Right lobe of liver (tissue), 6 donors: ENCODE measurements at regions not wholly inside any gene's neighbourhood (a gene's known extent, or its start where the extent isn't known, plus 50 kb on each side); places are given as distances from the start of the nearest gene placed in this dataset.

Experiments
- ATAC-seq, 4 donors: fragments of 200-7000 bp; cut with Tn5 transposase; one replicate each; pipeline ENCODE4 v1.9.1; 2020; ENCODE audit warnings: mild to moderate bottlenecking in 4 of 4, moderate library complexity in 4 of 4
- DNase-seq, 3 donors: peaks; one replicate each; pipeline ENCODE4 v3.0.0-alpha.2; 2020
- H3K27ac ChIP-seq, 3 donors: fragments of 200-600 bp; one replicate each; pipeline ENCODE4 v1.8.0; 2022
- H3K27me3 ChIP-seq, 2 donors: fragments of 200-600 bp; one replicate each; pipeline ENCODE4 v1.8.0; 2022
- H3K36me3 ChIP-seq, 4 donors: fragments of 200-600 bp; sonication (generic) in 1 of 4; one replicate each; pipeline versions ENCODE4 v1.5.1 to v1.8.0; 2017 to 2022; ENCODE audit warnings: control low read depth in 1 of 4
- H3K4me1 ChIP-seq, 4 donors: fragments of 200-600 bp; sonication (generic) in 1 of 4; one replicate each; pipeline versions ENCODE4 v1.5.1 to v1.8.0; 2017 to 2022; ENCODE audit warnings: control low read depth in 1 of 4
- H3K4me3 ChIP-seq, 3 donors: fragments of 200-600 bp; one replicate each; pipeline ENCODE4 v1.8.0; 2022
- H3K9me3 ChIP-seq, 4 donors: fragments of 200-600 bp; sonication (generic) in 1 of 4; one replicate each; pipeline versions ENCODE4 v1.5.1 to v1.8.0; 2017 to 2022; ENCODE audit warnings: control low read depth in 1 of 4
- CTCF ChIP-seq, 4 donors: fragments of 200-600 bp in 3 of 4; fragments of 450-650 bp in 1 of 4; IDR thresholded peaks; one replicate each; pipeline versions ENCODE4 v1.5.1 to v1.8.0; 2016 to 2022; ENCODE audit warnings: antibody characterized with exemption in 4 of 4, mild to moderate bottlenecking in 2 of 4
- POLR2A ChIP-seq: fragments of 450-650 bp; IDR thresholded peaks from one replicate; pipeline ENCODE4 v1.6.1; 2017; ENCODE audit warnings: antibody characterized with exemption, mild to moderate bottlenecking
- WGBS: methylation state at CpG from one replicate; pipeline ENCODE4 v1.1.6; 2018; ENCODE audit warnings: low coverage, low lambda C conversion rate; ENCODE audit not compliant: insufficient coverage; ENCODE audit errors: missing lambda C conversion rate; 5-methylcytosine and 5-hydroxymethylcytosine counted together
- intact Hi-C, 2 donors: fragments of 100-400 bp; cut with DNase I; formaldehyde crosslinking; loops; one replicate each; pipeline versions ENCODE4 v1.11.2 to v1.14.1; 2022
- donor health status: DM: no; HTN: yes; CAD: no.
- donor health status: DM: no; HTN: no; CAD: no.
- donor health status: DM: no; HTN: no; CAD: no.
- donor health status: DM: no; HTN: yes; CAD: no.
- donor health status: DM: no; HTN: yes; CAD: no.

- no peak for DNase-seq
- TF ChIP-seq CTCF (IDR thresholded peaks at IDR 0.05) (no peak), POLR2A (no peak)
Measured at GRCh38 chr1:2894381-2895041, 93.0 kb upstream of the TTC34 start.

GRCh38 chr1:2896824-2897223 is 95.3 kb upstream of the TTC34 start:
- Histone ChIP-seq H3K36me3 (no peaks in the 10 kb centered on the region), H3K4me1 (no peaks in the 10 kb centered on the region), H3K4me3 (no peak overlapping the region), H3K27ac (no peak overlapping the region), H3K9me3 (no peaks in the 10 kb centered on the region), H3K27me3 (no peaks in the 10 kb centered on the region)
- intact Hi-C loops, result no loop called here
- no peak for ATAC-seq
- TF ChIP-seq POLR2A, result no peak
- TF ChIP-seq CTCF (IDR thresholded peaks at IDR 0.05), result no peak
- 63% methylated on average over 7 of the region's 7 CpGs for WGBS
- DNase-seq, result no peak

More at GRCh38 chr1:2894381-2895041, 93.0 kb upstream of the TTC34 start:
- WGBS, result no CpG with 5 or more reads among the region's 27 CpGs
- intact Hi-C loops, result no loop called here
- no peaks in the 10 kb centered on the region for H3K36me3 ChIP-seq
- no peaks in the 10 kb centered on the region for H3K27me3 ChIP-seq
- no peaks in the 10 kb centered on the region for H3K4me1 ChIP-seq
- no peak overlapping the region for H3K27ac ChIP-seq
- H3K9me3 ChIP-seq, result no peaks in the 10 kb centered on the region
- no peak for ATAC-seq
- no peak overlapping the region for H3K4me3 ChIP-seq

- Histone ChIP-seq H3K4me3 (no peak overlapping the region), H3K4me1 (no peaks in the 10 kb centered on the region), H3K27ac (no peak overlapping the region), H3K9me3 (no peaks in the 10 kb centered on the region), H3K36me3 (no peaks in the 10 kb centered on the region), H3K27me3 (no peaks in the 10 kb centered on the region)
- TF ChIP-seq POLR2A, result no peak
- TF ChIP-seq CTCF (IDR thresholded peaks at IDR 0.05), result no peak
- DNase-seq, result no peak
- intact Hi-C loops, result no loop called here
- no peak for ATAC-seq
- 67% methylated on average over 5 of the region's 19 CpGs for WGBS
Measured at GRCh38 chr1:2903226-2903625, 101.7 kb upstream of the TTC34 start.

- intact Hi-C loops, result no loop called here
- TF ChIP-seq POLR2A, result no peak
- TF ChIP-seq CTCF (IDR thresholded peaks at IDR 0.05), result no peak
- Histone ChIP-seq H3K9me3 (no peaks in the 10 kb centered on the region), H3K4me3 (no peak overlapping the region), H3K27me3 (no peaks in the 10 kb centered on the region), H3K4me1 (no peaks in the 10 kb centered on the region), H3K36me3 (no peaks in the 10 kb centered on the region), H3K27ac (no peak overlapping the region)
- no CpG with 5 or more reads among the region's 15 CpGs for WGBS
- no peak for ATAC-seq
- no peak for DNase-seq
Measured at GRCh38 chr1:2904191-2904590, 102.7 kb upstream of the TTC34 start.

GRCh38 chr1:2905356-2905755 is 103.9 kb upstream of the TTC34 start:
- 80% methylated on average over 2 of the region's 12 CpGs for WGBS
- Histone ChIP-seq H3K27ac (no peak overlapping the region), H3K4me3 (no peak overlapping the region), H3K4me1 (no peaks in the 10 kb centered on the region), H3K27me3 (no peaks in the 10 kb centered on the region), H3K36me3 (no peaks in the 10 kb centered on the region), H3K9me3 (no peaks in the 10 kb centered on the region)
- ATAC-seq (no peak), DNase-seq (no peak)
- TF ChIP-seq POLR2A, result no peak
- no peak for TF ChIP-seq CTCF (IDR thresholded peaks at IDR 0.05)
- intact Hi-C loops, result no loop called here
